Thyroid gland (tissue), 4 donors: ENCODE measurements at regions not wholly inside any gene's neighbourhood (a gene's known extent, or its start where the extent isn't known, plus 50 kb on each side); places are given as distances from the start of the nearest gene placed in this dataset.

Experiments used
- DNase-seq, 2 donors: peaks; one replicate each; pipeline ENCODE4 v3.0.0-alpha.2; 2019
- H3K27ac ChIP-seq, 3 donors: fragments of 200-600 bp; sonication (generic); 1 replicate in 2 of 3; 2 replicates in 1 of 3; pipeline ENCODE4 v1.5.1; 2016 to 2019; ENCODE audit warnings: mild to moderate bottlenecking in 1 of 3, moderate library complexity in 1 of 3
- H3K27me3 ChIP-seq: fragments of 200-600 bp; sonication (generic); one replicate; pipeline ENCODE4 v1.5.1; 2019
- H3K36me3 ChIP-seq, 2 donors: fragments of 200-600 bp; sonication (generic); one replicate each; pipeline ENCODE4 v1.5.1; 2016 to 2019
- H3K4me1 ChIP-seq, 2 donors: fragments of 200-600 bp; sonication (generic); one replicate each; pipeline ENCODE4 v1.5.1; 2017 to 2019
- H3K4me3 ChIP-seq, 3 donors: fragments of 200-600 bp; sonication (generic); replicated peaks in 1 of 3; 1 replicate in 2 of 3; 2 replicates in 1 of 3; pipeline ENCODE4 v1.5.1; 2016; ENCODE audit warnings: mild to moderate bottlenecking in 1 of 3
- H3K9me3 ChIP-seq: fragments of 200-600 bp; sonication (generic); one replicate; pipeline ENCODE4 v1.5.1; 2017
- CTCF ChIP-seq, 6 experiments: fragments of 200-600 bp in 3 of 6; fragments of 450-650 bp in 3 of 6; sonication (generic) in 3 of 6; IDR thresholded peaks; one replicate each; pipeline ENCODE4 v1.5.1; 2016 to 2019; ENCODE audit warnings: antibody characterized with exemption in 6 of 6, mild to moderate bottlenecking in 2 of 6, inconsistent platforms in 1 of 6, moderate library complexity in 1 of 6
- POLR2A ChIP-seq, 2 donors: fragments of 450-650 bp; IDR thresholded peaks; one replicate each; pipeline ENCODE4 v1.6.1; 2017; ENCODE audit warnings: antibody characterized with exemption in 2 of 2, mild to moderate bottlenecking in 2 of 2, moderate library complexity in 1 of 2
- WGBS, 2 donors: methylation state at CpG; one replicate each; pipeline ENCODE4 v1.1.5; 2017; 5-methylcytosine and 5-hydroxymethylcytosine counted together
- intact Hi-C: fragments of 100-400 bp; cut with DNase I; formaldehyde crosslinking; loops from one replicate; pipeline ENCODE4 v1.15.1; 2023

GRCh38 chr22:48076008-48076407 is 1313.6 kb downstream of the TBC1D22A start:
- DNase-seq, result no peak
- TF ChIP-seq CTCF (IDR thresholded peaks at IDR 0.05), result no peak
- no peak for TF ChIP-seq POLR2A (IDR thresholded peaks at IDR 0.05)

GRCh38 chr22:48075604-48076003 is 1313.2 kb downstream of the TBC1D22A start:
- no peaks in the 10 kb centered on the region for H3K27me3 ChIP-seq
- H3K4me3 ChIP-seq, result no peak overlapping the region
- no peaks in the 10 kb centered on the region for H3K9me3 ChIP-seq
- TF ChIP-seq CTCF (IDR thresholded peaks at IDR 0.05) (no peak), POLR2A (IDR thresholded peaks at IDR 0.05) (no peak)
- 96 to 97% methylated on average over 3 to 5 of the region's 5 CpGs for WGBS, 2 donors
- DNase-seq, result no peak
- intact Hi-C loops, result no loop called here
- H3K27ac ChIP-seq, result no peak overlapping the region
- no peaks in the 10 kb centered on the region for H3K4me1 ChIP-seq
- H3K36me3 ChIP-seq, result no peaks in the 10 kb centered on the region

More at GRCh38 chr22:48076008-48076407, 1313.6 kb downstream of the TBC1D22A start:
- no peaks in the 10 kb centered on the region for H3K27me3 ChIP-seq
- intact Hi-C loops, result no loop called here
- no peaks in the 10 kb centered on the region for H3K9me3 ChIP-seq
- no peaks in the 10 kb centered on the region for H3K36me3 ChIP-seq
- H3K4me1 ChIP-seq, result no peaks in the 10 kb centered on the region
- WGBS, 2 donors, result 72 to 82% methylated on average over 10 of the region's 10 CpGs
- no peak overlapping the region for H3K27ac ChIP-seq
- no peak overlapping the region for H3K4me3 ChIP-seq

GRCh38 chr22:48072777-48073176 is 1310.3 kb downstream of the TBC1D22A start:
- H3K36me3 ChIP-seq, result no peaks in the 10 kb centered on the region
- WGBS, 2 donors, result 69 to 78% methylated on average over 6 of the region's 6 CpGs
- no peak for TF ChIP-seq CTCF (IDR thresholded peaks at IDR 0.05)
- TF ChIP-seq POLR2A (IDR thresholded peaks at IDR 0.05), result no peak
- intact Hi-C loops, result no loop called here
- DNase-seq, result no peak
- H3K27me3 ChIP-seq, result no peaks in the 10 kb centered on the region
- no peak overlapping the region for H3K4me3 ChIP-seq
- H3K27ac ChIP-seq, result no peak overlapping the region
- no peaks in the 10 kb centered on the region for H3K4me1 ChIP-seq
- no peaks in the 10 kb centered on the region for H3K9me3 ChIP-seq

- Histone ChIP-seq H3K4me1 (no peaks in the 10 kb centered on the region), H3K27me3 (no peaks in the 10 kb centered on the region), H3K4me3 (no peak overlapping the region), H3K36me3 (no peaks in the 10 kb centered on the region), H3K9me3 (no peaks in the 10 kb centered on the region), H3K27ac (no peak overlapping the region)
- DNase-seq, result peak; percentile 55 to 73
- no peak for TF ChIP-seq POLR2A (IDR thresholded peaks at IDR 0.05)
- TF ChIP-seq CTCF (IDR thresholded peaks at IDR 0.05), result no peak
- WGBS, 2 donors, result 14 to 29% methylated on average over 7 of the region's 7 CpGs
- intact Hi-C loops, result no loop called here
Measured at GRCh38 chr22:48071828-48072227, 1309.4 kb downstream of the TBC1D22A start.

GRCh38 chr22:48071305-48071704 is 1308.9 kb downstream of the TBC1D22A start:
- intact Hi-C loops, result no loop called here
- no peaks in the 10 kb centered on the region for H3K27me3 ChIP-seq
- no peak for DNase-seq

More at GRCh38 chr22:48071305-48071704, 1308.9 kb downstream of the TBC1D22A start:
- H3K4me1 ChIP-seq, result no peaks in the 10 kb centered on the region
- no peak overlapping the region for H3K27ac ChIP-seq
- H3K36me3 ChIP-seq, result no peaks in the 10 kb centered on the region
- H3K4me3 ChIP-seq, result no peak overlapping the region
- WGBS, 2 donors, result 76 to 82% methylated on average over 7 to 10 of the region's 10 CpGs
- TF ChIP-seq CTCF (IDR thresholded peaks at IDR 0.05), result no peak
- TF ChIP-seq POLR2A (IDR thresholded peaks at IDR 0.05), result no peak
- no peaks in the 10 kb centered on the region for H3K9me3 ChIP-seq
